ENCODE measurements at regions not wholly inside any gene's neighbourhood (a gene's known extent, or its start where the extent isn't known, plus 50 kb on each side); places are given as distances from the start of the nearest gene placed in this dataset.

DNA sequence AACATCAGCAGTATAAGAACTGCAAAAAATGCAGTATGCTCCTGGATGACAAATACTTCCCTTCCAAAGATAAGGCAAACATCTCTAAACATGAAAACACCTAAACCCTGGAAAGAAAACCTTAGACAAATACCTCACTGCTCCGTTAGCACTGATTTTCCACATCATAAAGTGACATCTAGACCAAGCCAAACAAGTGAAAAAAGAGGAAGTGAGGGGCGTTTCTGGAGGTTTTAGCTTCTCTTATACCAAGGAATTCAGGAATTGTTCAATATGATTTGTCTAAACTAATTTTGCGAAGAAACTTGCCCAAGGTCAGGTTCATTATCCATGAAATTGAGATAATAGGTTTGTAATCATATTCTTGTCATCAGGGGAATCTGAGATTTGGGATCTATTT lies 279.7 kb downstream of the ADRA2A start:
- no peak for DNase-seq

DNA sequence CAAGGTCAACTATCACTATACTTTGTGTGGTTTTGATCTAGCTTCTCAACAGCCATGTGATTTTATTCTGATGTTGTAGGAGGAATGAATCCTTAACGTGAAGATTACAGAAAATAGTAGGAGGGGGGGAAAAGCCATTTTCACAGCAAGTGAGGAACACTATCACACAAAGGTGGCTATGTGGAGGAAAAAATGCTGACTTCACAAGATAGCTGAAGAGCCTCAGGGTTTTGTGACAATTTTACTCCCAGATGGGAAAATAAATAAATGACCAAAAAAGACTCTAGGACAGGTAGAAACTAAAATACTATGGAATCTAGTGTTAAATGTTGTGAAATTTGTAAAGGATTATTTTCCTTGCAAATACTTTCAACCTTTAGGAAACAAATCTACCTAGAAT lies 281.0 kb downstream of the ADRA2A start:
- no peak for DNase-seq

DNA sequence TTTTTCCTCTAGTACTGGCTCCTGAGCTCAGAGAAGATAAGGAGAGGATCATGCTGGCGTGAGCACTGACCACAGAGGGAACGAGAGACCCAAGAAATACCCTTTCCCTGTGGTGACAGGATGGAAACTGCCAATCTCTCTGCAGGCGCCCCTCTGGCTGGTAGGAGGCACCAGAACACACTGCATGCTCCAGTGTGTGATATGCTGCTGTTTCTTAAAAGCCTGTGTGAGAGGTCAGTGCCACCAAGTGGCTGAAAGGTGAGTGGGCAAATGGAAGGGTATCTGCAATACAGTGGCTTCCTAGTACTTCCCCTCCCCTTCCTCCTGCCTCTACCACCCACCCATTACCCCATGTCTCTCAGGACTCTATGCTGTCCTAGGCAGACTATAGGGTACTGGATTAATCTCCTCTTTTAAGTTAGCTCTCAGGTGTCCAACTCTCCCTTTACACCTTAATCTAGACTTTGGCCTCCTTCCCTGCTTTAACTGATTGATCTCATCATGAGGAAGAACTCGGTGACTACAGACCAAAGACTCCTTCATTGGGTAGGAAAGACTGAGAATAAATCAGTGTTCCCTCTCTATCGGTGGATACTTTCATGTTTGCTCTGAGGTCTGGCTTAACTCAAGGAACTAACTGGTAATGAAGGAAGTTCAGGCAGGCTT lies 283.6 kb downstream of the ADRA2A start:
- no peak for DNase-seq

DNA sequence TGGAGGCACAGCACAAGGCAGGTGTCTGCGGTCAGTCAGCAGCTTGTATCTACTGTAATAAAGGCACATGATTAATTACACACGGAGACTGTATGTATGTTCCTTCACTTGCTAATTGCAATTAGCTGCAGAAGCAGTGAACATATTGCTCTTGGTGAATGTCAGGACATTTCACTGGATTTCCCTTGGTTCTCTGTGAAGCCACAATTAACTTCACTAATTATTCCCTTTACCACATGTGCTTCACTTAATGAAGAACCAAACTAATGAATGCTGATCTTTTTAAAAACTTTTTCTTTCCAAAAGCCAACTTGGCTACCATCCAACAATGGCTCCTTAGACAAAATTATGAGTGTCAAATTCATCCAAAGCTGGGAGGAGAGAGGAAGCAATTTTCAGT lies 290.7 kb downstream of the ADRA2A start:
- no peak for DNase-seq

DNA sequence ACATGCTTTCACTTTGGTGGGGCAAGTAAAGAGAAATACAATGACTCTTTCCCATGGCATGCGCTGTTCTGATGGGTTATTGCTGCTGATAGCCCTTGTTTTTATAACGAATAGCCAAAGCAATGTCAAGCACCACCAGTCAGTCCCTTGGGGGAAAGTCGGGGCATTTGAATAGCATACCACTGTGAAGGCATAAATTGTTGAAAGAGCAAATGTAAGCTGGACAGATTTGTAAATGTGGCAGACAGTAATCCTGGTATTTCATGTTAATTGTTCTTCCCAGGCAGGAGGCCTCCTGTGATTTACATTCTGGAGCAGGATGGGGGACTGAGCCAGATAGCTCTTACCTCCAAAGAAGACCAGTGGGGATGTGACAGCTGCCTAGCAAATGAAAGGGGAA lies 293.3 kb downstream of the ADRA2A start:
- DNase-seq = no peak

DNA sequence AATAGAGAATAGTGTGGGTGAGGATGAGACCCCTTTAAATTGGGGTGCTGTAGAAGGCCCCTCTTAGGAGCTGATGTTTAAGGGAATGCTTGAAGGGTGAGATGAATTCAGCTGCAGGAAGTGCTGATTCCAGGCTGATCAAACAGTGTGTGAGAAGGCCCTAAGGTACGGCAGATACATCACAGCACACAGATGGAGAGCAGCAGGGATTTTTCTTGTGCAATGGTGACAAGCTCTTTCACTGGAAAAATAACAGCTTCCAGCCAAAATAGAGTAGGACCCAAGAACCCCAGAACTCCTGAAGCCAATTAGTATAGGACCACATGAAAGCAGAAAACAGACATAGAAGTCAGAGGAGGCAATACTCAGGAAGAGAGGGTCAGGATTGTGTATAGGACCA lies 296.9 kb downstream of the ADRA2A start:
- no peak for DNase-seq

DNA sequence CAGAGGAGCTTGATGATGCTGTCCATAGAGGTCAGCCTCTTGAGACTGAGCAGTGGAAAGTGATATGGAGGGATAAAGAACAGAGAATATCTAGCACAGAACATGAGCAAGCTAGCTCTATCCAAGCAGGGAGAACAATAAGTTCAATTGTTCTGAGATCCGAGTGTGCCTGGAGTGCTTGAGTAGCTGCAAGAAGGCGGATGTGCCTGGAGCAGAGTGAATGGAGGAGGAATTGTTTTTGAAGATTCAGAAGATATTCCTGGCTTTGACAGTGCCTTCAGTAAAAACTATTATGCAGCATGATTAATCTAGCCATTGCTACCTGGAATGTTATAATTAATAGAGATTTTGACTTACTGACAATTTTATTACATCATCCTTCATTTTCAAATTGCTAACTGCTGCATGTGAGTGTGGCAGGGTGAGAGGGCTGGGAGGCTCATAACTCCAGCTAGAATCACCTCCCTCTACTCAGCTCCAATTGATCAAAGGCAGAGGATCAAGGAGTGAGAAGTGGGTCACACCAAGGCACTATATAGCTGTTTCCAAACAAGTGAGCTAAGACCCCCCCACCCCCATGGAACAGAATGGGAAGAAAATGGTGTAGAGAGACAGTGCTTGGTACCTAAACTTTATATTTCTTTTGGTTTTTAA lies 302.8 kb downstream of the ADRA2A start:
- no peak for DNase-seq

DNA sequence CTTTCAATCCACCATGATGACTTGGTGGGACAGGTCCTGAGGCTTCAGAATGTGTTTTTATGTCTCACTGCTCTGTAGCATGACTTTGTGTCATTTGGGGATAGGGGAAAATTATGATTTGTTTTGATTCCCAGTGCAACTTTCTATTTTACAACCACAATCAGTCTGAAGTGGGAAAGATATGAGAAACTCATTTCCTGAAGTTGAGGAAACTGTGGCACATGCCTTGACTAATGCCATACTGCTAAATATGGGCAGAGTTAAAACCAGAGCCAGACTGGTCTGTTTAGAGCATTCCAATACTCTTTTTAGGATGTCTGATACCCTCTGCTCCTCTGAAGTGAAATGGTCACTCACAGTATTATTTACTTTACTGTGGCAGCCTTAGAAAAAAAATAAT lies 307.7 kb downstream of the ADRA2A start:
- DNase-seq = no peak

DNA sequence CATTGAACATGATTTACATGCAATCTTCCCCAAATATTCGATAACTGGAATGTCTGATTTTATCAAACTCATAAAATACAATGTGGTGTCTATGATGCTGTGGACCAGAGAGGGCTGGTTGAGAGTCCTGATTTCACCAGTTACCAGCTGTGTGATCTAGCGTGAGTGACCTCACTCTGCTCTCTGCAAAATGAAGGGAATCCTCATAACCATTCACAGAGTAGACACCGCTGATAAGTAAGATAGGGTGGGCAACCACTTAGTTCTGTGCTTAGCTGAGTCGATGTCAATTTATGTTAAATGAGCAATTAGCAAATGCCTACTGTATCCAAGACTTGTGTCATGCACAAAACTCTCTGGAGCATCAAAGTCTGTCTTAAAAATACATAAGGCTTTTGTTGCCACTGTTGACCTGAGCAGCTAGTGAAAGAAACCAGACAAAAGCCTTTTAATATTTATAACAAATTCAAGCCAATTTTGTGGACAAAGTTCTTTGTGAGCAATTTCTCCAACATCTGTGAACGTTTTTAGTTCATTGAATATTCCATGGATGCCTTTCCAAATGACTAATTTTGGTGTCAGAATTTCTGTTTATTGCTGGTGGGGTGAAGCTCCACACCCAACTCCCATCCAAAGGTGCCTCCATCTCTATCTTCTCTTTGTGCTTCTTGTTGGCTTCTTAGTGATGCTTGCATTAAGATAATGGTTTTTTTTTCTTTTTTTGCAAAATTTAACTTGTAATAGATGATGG lies 314.2 kb downstream of the ADRA2A start:
- no peak for DNase-seq

DNA sequence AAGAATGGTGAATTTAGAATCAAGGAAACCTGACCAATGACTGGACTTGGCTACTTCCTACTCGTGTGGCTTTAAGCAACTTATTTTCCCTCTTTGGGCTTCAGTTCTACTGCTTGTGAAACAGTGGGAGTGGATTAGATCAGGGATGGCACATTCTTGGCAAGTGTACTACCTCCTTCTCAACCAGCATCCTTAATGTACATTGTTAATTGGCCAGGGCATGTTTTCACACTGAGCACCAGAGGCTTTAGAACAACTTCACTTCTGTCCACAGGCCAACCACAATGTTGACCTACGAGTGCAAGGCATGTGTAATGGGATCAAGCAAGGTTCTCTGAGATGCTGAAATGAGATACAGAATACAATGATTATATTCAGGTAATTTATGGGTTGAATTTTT lies 315.3 kb downstream of the ADRA2A start:
- no peak for DNase-seq

DNA sequence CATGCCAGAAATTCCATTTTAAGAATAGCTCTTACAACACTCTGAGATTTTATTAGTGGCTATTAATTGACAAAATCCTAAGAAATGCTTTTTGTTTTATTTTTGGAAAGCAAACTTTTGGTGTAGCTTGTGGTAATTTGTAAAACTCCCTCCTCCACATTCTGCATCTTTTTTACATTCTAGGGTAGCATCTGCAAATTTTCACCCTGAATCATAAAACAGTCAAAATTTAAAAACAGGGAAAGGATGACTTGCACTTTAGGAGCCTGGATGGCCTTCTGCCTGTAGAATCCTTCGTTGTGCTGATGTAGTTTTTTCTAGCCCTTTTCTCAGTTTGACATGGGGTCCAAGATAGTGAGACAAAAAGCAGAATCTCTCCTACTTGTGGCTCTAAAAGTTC lies 316.1 kb downstream of the ADRA2A start:
- DNase-seq = no peak

DNA sequence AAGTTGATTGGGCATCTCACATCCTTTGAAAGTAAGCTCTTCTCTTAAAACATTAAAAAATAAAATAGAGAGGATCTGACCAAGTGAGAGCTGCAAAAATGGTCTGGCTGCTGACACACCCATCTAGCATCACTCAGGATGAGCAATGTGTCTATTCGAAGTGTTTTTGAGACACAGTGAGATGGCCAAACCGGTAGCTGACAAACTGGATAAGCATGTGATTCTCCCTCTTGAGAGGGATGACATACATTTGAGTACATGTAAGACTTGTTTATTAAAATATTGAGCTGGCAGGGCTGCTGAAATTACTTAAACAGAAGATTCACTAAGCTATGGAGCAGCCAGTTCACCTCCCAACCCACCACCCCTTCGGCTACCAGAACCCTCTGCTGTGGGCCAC lies 333.9 kb downstream of the ADRA2A start:
- no peak for DNase-seq

DNA sequence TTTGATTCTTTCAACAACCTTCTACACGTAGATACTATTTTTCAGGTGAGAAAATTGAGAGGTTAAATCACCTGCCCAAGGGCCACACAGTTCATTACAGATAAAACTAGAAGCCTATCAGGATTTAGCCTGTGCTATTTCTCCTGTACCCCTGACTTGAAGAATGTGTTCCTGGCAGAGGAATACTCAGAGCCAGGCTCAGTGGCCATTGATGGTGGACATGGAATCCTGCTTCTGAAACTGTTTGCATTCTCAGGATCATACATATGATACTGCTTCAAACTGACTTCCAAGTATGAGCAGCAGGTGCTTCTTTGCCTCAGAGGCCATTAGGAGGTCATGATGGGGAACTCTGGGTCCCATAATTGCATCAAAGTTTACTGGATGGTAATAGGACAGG lies 348.6 kb downstream of the ADRA2A start:
- DNase-seq = no peak

DNA sequence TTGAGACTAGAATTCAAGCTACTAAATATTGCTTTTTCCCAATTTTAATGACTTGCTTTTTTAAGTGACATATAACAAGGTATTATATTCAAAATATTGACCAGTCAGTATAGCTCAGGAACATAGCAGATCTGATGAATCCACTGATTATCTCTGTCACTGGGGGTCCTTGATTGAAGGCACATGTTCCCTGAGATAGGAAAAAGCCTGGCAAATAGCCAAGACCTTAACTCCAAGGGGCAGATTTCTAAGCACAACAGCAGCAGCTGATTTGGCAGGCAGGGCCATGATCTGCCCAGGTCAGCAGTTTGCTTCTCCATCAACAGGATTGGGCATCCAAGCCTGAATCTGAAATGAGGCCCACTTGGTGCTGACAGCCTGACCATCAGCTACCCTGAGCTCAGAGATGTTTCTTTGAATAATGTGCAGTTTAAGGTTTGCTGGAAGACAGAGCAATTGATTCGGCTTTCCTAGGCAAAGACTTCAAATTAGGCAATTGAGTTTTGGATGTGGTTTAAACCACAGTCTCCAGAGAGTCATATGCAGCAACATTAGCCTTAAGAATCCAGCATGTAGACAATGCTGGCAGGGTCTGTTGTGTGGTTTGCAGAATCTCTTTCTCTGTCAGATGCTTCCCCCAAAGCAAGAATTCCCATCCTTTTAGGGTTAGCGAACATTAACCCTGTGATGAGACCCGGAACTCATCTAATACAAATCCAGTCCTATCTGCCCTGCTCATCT lies 352.6 kb downstream of the ADRA2A start:
- no peak for DNase-seq

DNA sequence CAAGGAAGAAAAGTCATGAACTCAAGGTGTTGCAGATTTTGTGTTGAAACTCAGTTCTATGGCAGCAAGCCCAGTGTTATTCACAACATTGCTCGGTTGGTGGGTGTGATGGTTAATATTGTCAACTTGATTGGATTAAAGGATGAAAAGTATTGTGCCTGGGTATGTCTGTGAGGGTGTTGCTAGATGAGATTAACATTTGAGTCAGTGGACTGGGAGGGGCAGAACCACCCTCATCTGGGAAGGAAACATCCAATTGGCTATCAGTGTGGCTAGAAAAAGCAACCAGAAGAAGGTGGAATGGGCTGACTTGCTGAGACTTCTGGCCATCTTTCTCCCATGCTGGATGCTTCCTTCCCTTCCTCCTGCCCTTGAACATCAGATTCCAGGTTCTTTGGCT lies 353.2 kb downstream of the ADRA2A start:
- no peak for DNase-seq

DNA sequence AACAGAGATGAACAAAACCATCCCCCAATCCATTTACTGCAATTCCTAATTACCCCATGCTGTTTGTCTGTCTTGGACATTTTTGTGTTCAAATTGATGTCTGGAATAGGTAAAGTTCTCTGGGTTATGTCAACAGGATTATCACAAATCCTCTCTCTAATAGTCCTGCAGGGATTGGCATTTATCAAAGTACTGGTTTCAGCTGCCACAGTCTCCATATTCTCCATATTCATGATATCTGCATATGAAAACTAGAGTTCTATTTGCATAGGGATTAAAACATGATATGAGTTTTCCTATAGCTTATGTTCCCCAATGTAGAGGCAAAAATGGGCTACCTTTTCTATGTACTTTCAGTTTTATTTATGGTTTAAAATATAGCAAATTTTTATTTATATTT lies 355.8 kb downstream of the ADRA2A start:
- no peak for DNase-seq

DNA sequence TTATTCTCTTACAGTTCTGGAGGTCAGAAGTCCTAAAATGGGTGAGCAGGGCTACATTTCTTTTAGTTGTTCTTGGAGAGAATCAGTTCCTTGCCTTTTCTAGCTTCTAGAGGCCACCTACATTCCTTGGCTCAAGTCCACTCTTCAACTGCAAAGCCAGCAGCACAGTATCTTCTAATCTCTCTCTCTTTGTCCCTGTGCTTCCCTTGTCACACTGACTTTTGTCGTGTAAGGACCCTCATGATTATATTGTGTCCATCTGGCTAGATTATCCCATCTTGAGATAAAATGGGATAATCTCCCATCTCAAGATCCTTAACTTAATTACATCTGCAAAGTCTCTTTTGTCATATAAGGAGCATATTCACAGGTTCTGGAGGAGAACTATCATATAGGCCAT lies 359.0 kb downstream of the ADRA2A start:
- no peak for DNase-seq

DNA sequence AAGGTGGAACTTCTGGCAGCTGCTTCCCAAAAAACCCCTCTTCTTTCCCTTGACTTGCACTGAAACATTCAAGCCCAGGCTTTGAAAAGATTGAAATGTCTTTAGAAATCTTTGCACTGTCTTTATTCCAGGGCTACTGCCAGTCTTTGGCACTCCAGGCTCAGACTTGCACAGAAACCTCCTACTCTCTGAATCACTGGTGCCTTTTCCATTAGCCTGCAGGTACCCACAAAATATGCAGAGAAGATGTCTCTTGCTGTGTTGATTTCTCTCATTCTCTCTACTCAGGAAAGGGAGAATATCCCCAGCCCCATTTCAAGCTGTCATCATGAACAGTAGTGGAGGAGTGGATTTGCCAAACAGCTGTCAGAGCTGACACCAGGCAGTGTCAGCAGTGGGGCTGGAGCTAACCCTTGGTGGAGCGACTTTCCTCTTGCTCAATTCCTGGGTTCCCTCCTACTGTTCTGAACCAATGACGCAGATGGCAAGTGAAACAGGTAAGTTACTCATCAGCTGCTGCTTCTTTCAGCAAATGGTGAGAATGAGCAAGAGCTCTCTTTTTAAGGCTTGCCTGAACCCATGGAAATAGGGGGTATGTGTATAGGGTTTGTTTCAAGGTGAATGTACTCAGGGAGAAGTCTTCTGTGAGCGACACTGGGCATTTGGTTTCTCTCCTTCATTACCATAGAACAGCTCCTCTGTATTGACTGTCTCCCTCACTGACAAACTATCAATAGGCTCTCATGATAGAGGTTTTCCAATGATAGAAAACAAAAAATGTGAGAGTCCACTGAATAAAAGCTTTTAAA lies 362.4 kb downstream of the ADRA2A start:
- no peak for DNase-seq

DNA sequence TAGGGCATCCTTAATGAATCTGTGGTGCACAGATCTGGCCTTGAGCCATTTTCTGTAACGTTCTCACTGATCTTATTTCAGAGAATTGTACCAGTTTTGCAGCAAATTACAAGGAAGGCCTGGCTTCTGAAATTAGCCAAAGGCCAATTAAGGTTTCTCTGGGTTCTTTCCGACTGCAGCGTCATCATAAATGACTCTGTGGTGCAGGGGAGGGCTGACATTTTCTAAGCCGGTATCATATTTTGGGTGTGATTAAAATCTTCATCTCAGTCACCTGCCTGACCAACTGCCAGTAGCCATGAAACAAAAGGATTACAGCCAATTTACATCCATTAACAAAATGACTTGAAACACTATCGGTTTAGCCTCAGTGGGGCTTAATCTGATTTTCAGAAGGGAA lies 363.7 kb downstream of the ADRA2A start:
- DNase-seq = no peak

DNA sequence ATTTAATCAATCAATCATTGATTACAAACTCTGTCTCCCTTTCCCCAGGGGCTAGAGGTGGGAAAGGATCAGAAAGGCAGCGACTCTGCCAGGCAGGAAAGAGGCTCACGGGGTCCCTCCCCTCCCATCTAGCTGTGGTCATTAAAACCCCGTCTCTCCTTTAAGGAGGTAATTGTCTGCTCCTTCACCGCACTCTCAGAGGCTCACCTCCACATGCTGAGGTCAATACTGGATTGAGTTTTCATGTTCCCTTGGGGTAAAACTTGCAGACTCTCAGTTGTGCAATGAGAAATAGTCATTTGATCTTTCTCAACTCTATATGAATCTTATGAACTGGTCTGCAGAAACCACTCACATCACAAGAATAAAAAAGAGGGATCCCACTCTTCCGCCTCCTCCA lies 368.8 kb downstream of the ADRA2A start:
- DNase-seq = no peak

DNA sequence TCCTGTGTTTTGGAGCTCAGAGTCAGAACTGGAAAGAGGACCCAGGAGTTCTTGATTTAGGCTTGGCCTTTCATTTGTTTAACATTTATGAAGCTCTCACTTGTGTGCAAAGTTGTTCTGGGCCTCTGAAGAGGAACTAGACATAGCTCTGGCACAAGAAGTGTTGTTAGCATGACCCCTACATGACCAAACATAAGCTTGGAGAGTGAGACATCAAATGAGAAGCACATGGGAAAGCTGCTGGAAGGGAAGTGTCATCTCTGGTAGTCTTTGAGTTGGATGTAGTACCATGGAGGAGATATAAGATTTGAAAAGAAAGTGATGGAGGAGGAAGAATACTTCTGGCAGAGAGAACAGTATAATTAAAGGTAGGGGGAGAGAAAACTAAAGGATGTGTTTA lies 370.1 kb downstream of the ADRA2A start:
- DNase-seq = no peak

DNA sequence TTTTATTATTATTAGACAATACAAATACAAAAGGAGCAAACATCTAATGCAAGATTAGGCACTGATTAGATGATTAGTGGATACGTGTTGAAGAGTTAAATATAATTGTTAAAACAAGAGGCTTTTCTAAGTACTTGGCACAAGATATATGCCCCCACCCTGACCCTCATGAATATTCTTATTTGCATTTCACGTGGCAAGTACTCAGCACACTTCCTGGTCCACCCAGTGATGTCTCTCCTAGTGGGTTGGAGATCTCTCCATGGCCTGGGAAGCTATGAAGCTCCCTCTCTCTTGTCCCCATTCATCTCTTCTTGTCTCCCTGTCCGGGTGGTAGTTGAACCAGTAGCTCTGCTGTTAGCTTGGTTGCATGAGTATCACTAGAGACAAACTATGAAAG lies 375.3 kb downstream of the ADRA2A start:
- no peak for DNase-seq

All from activated naive CD4-positive, alpha-beta T cell treated with Interleukin-2 at 50 U/mL for 16 hours (primary cell).